GM23338 (cell line): ENCODE measurements at regions not wholly inside any gene's neighbourhood (a gene's known extent, or its start where the extent isn't known, plus 50 kb on each side); places are given as distances from the start of the nearest gene placed in this dataset.

Experiments used
- ATAC-seq: fragments of 200-7000 bp; cut with Tn5 transposase; 3 replicates; pipeline ENCODE4 v1.9.1; 2020
- DNase-seq: peaks from one replicate; pipeline ENCODE4 v3.0.0-alpha.2; 2015; ENCODE audit warnings: low spot score
- H2AFZ ChIP-seq: fragments of 200-600 bp; sonication (generic); 2 replicates; pipeline ENCODE4 v1.8.0; 2016; ENCODE audit warnings: antibody characterized with exemption, mild to moderate bottlenecking, moderate library complexity
- H3F3A ChIP-seq: fragments of 200-600 bp; sonication (generic); replicated peaks from 2 replicates; pipeline ENCODE4 v1.8.0; 2017; ENCODE audit warnings: antibody characterized with exemption, mixed run types, low read depth
- H3K27ac ChIP-seq: fragments of 200-600 bp; sonication (generic); 2 replicates; pipeline ENCODE4 v1.6.1; 2016; ENCODE audit warnings: low read depth
- H3K27me3 ChIP-seq: fragments of 200-600 bp; sonication (generic); 2 replicates; pipeline ENCODE4 v1.8.0; 2016; ENCODE audit warnings: mild to moderate bottlenecking, mixed run types, moderate library complexity; ENCODE audit not compliant: insufficient read depth
- H3K36me3 ChIP-seq: fragments of 200-600 bp; sonication (generic); 2 replicates; pipeline ENCODE4 v1.8.0; 2016; ENCODE audit warnings: mild to moderate bottlenecking; ENCODE audit not compliant: insufficient read depth
- H3K4me1 ChIP-seq: fragments of 200-600 bp; sonication (generic); 2 replicates; pipeline ENCODE4 v1.8.0; 2016; ENCODE audit warnings: mild to moderate bottlenecking, moderate library complexity; ENCODE audit not compliant: insufficient read depth
- H3K4me2 ChIP-seq: fragments of 200-600 bp; sonication (generic); 2 replicates; pipeline ENCODE4 v1.7.1; 2017; ENCODE audit warnings: mixed run types
- H3K4me3 ChIP-seq: fragments of 200-600 bp; sonication (generic); 2 replicates; pipeline ENCODE4 v1.6.1; 2016; ENCODE audit warnings: mixed run types
- H3K79me2 ChIP-seq: fragments of 200-600 bp; sonication (generic); replicated peaks from 2 replicates; pipeline ENCODE4 v1.8.0; 2017; ENCODE audit warnings: mild to moderate bottlenecking; ENCODE audit not compliant: insufficient read depth
- H3K9me2 ChIP-seq: fragments of 200-600 bp; sonication (generic); 2 replicates; pipeline ENCODE4 v1.8.0; 2017; ENCODE audit not compliant: insufficient read depth
- H4K20me1 ChIP-seq: fragments of 200-600 bp; sonication (generic); replicated peaks from 2 replicates; pipeline ENCODE4 v1.8.0; 2017; ENCODE audit warnings: mild to moderate bottlenecking; ENCODE audit not compliant: insufficient read depth
- H3K27ac Mint-ChIP-seq: 2 replicates; pipeline ENCODE4 v1.8.0; 2020; ENCODE audit warnings: inconsistent platforms, mild to moderate bottlenecking, moderate library complexity, mixed read lengths
- H3K27me3 Mint-ChIP-seq: 3 replicates; pipeline ENCODE4 v1.8.0; 2022; ENCODE audit warnings: low read depth, mild to moderate bottlenecking, moderate library complexity, mixed read lengths, inconsistent platforms; ENCODE audit not compliant: insufficient read depth, poor library complexity
- H3K36me3 Mint-ChIP-seq: 3 replicates; pipeline ENCODE4 v1.8.0; 2021; ENCODE audit warnings: low read depth, mild to moderate bottlenecking, inconsistent platforms, moderate library complexity, mixed read lengths
- H3K4me1 Mint-ChIP-seq: 3 replicates; pipeline ENCODE4 v1.8.0; 2020; ENCODE audit warnings: mild to moderate bottlenecking, inconsistent platforms, mixed read lengths
- H3K4me3 Mint-ChIP-seq: 3 replicates; pipeline ENCODE4 v1.8.0; 2021; ENCODE audit warnings: moderate library complexity, mild to moderate bottlenecking, inconsistent platforms, mixed read lengths
- H3K9me3 Mint-ChIP-seq: 3 replicates; pipeline ENCODE4 v1.8.0; 2020; ENCODE audit warnings: moderate library complexity, mild to moderate bottlenecking, inconsistent platforms, mixed read lengths
- CREB1 ChIP-seq: fragments of 250-450 bp; sonication (Bioruptor Pico); IDR thresholded peaks from 2 replicates; pipeline ENCODE4 v1.5.0; 2020; ENCODE audit warnings: low read depth, mild to moderate bottlenecking, moderate library complexity
- EZH2 ChIP-seq: fragments of 200-600 bp; sonication (generic); IDR thresholded peaks from one replicate; pipeline ENCODE4 v1.8.0; 2017; ENCODE audit warnings: antibody characterized with exemption, mild to moderate bottlenecking, low read depth; ENCODE audit not compliant: unreplicated experiment
- EZH2phosphoT487 ChIP-seq: fragments of 200-600 bp; sonication (generic); IDR thresholded peaks from one replicate; pipeline ENCODE4 v1.8.1; 2018; ENCODE audit warnings: antibody characterized with exemption; ENCODE audit not compliant: unreplicated experiment
- JUNB ChIP-seq: IDR thresholded peaks from one replicate; pipeline ENCODE4 v1.6.1; 2016; ENCODE audit warnings: antibody characterized with exemption; ENCODE audit not compliant: unreplicated experiment
- NANOG ChIP-seq: IDR thresholded peaks from 2 replicates; pipeline ENCODE4 v1.6.1; 2016; ENCODE audit warnings: antibody characterized with exemption, borderline replicate concordance
- POLR2AphosphoS5 ChIP-seq: IDR thresholded peaks from 2 replicates; pipeline ENCODE4 v1.6.1; 2016; ENCODE audit warnings: antibody characterized with exemption, low read depth
- STAT1 ChIP-seq: IDR thresholded peaks from one replicate; pipeline ENCODE4 v1.6.1; 2016; ENCODE audit warnings: antibody characterized with exemption; ENCODE audit not compliant: unreplicated experiment
- ZNF114 ChIP-seq: fragments of 250-450 bp; sonication (Bioruptor Pico); IDR thresholded peaks from 2 replicates; pipeline ENCODE4 v1.5.0; 2020; ENCODE audit warnings: mild to moderate bottlenecking, moderate library complexity
- ZNF331 ChIP-seq: fragments of 250-450 bp; sonication (Bioruptor Pico); IDR thresholded peaks from 2 replicates; pipeline ENCODE4 v1.5.0; 2020; ENCODE audit warnings: low read depth, mild to moderate bottlenecking, moderate library complexity
- TF ChIP-seq, protein P1 (sequence below): IDR thresholded peaks from 2 replicates; pipeline ENCODE4 v1.6.1; 2016; ENCODE audit warnings: antibody characterized with exemption
- TF ChIP-seq, protein P2 (sequence below), 2 experiments: fragments of 200-600 bp in 1 of 2; sonication (generic) in 1 of 2; conservative IDR thresholded peaks; 2 replicates each; pipeline versions ENCODE4 v1.5.1 to v1.6.1; 2016 to 2017; ENCODE audit warnings: antibody characterized with exemption in 2 of 2, low read depth in 2 of 2, mild to moderate bottlenecking in 2 of 2, moderate library complexity in 1 of 2
- TF ChIP-seq, protein P3 (sequence below): fragments of 250-450 bp; sonication (Bioruptor Pico); IDR thresholded peaks from 2 replicates; pipeline ENCODE4 v1.5.0; 2020; ENCODE audit warnings: mild to moderate bottlenecking, moderate library complexity
- TF ChIP-seq, protein P4 (sequence below): IDR thresholded peaks from one replicate; pipeline ENCODE4 v1.6.1; 2018; ENCODE audit warnings: antibody characterized with exemption; ENCODE audit not compliant: unreplicated experiment

DNA sequence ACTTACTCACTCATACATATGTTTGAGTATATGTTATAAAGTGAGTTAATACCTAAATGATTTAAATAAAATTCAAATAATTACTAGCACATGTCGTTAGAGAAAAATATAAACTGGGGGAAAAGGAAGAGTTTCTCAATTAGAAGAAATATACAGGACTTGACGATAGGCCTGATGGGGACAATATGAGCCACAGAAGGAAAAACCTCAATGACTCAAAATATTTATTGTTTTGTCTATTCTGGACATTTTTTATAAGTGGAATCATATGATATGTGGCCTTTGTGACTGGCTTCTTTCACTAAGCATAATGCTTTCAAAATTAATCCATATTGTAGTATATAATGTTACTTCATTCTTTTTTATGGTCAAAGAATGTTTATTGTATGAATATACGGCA is 339.2 kb upstream of the PMFBP1 start:
- Histone ChIP-seq H3K27me3 (no peaks in the 10 kb centered on the region), H3K36me3 (no peaks in the 10 kb centered on the region), H3K4me2 (no peak overlapping the region), H3K27ac (no peak overlapping the region), H4K20me1 (no peaks in the 10 kb centered on the region), H3K79me2 (no peaks in the 10 kb centered on the region), H3K4me3 (no peak overlapping the region), H2AFZ (no peak overlapping the region), H3K4me1 (no peaks in the 10 kb centered on the region), H3K9me2 (no peaks in the 10 kb centered on the region), H3F3A (no peaks in the 10 kb centered on the region)
- H3K27ac Mint-ChIP-seq: no peak overlapping the region
- peaks cover 5% of the 10 kb centered on the region; the same call in 2 of the 3 replicates for H3K36me3 Mint-ChIP-seq
- no peaks in the 10 kb centered on the region for H3K4me1 Mint-ChIP-seq
- H3K27me3 Mint-ChIP-seq: no peaks in the 10 kb centered on the region
- no peak for DNase-seq
- H3K4me3 Mint-ChIP-seq: no peak overlapping the region
- no peaks in the 10 kb centered on the region; the same call in 2 of the 3 replicates for H3K9me3 Mint-ChIP-seq
- ATAC-seq: no peak
- no peak for TF ChIP-seq STAT1
- TF ChIP-seq ZNF114 (CRISPR knock-in tag): no peak
- TF ChIP-seq, protein P1, sequence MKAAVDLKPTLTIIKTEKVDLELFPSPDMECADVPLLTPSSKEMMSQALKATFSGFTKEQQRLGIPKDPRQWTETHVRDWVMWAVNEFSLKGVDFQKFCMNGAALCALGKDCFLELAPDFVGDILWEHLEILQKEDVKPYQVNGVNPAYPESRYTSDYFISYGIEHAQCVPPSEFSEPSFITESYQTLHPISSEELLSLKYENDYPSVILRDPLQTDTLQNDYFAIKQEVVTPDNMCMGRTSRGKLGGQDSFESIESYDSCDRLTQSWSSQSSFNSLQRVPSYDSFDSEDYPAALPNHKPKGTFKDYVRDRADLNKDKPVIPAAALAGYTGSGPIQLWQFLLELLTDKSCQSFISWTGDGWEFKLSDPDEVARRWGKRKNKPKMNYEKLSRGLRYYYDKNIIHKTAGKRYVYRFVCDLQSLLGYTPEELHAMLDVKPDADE: no peak
- no peak for TF ChIP-seq EZH2phosphoT487
- TF ChIP-seq, protein P2, sequence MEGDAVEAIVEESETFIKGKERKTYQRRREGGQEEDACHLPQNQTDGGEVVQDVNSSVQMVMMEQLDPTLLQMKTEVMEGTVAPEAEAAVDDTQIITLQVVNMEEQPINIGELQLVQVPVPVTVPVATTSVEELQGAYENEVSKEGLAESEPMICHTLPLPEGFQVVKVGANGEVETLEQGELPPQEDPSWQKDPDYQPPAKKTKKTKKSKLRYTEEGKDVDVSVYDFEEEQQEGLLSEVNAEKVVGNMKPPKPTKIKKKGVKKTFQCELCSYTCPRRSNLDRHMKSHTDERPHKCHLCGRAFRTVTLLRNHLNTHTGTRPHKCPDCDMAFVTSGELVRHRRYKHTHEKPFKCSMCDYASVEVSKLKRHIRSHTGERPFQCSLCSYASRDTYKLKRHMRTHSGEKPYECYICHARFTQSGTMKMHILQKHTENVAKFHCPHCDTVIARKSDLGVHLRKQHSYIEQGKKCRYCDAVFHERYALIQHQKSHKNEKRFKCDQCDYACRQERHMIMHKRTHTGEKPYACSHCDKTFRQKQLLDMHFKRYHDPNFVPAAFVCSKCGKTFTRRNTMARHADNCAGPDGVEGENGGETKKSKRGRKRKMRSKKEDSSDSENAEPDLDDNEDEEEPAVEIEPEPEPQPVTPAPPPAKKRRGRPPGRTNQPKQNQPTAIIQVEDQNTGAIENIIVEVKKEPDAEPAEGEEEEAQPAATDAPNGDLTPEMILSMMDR (conservative IDR thresholded peaks at IDR 0.05; ENCODE audit: low read depth in 2 of 2): no peak
- no peak for TF ChIP-seq ZNF331 (CRISPR knock-in tag)
- TF ChIP-seq, protein P3, sequence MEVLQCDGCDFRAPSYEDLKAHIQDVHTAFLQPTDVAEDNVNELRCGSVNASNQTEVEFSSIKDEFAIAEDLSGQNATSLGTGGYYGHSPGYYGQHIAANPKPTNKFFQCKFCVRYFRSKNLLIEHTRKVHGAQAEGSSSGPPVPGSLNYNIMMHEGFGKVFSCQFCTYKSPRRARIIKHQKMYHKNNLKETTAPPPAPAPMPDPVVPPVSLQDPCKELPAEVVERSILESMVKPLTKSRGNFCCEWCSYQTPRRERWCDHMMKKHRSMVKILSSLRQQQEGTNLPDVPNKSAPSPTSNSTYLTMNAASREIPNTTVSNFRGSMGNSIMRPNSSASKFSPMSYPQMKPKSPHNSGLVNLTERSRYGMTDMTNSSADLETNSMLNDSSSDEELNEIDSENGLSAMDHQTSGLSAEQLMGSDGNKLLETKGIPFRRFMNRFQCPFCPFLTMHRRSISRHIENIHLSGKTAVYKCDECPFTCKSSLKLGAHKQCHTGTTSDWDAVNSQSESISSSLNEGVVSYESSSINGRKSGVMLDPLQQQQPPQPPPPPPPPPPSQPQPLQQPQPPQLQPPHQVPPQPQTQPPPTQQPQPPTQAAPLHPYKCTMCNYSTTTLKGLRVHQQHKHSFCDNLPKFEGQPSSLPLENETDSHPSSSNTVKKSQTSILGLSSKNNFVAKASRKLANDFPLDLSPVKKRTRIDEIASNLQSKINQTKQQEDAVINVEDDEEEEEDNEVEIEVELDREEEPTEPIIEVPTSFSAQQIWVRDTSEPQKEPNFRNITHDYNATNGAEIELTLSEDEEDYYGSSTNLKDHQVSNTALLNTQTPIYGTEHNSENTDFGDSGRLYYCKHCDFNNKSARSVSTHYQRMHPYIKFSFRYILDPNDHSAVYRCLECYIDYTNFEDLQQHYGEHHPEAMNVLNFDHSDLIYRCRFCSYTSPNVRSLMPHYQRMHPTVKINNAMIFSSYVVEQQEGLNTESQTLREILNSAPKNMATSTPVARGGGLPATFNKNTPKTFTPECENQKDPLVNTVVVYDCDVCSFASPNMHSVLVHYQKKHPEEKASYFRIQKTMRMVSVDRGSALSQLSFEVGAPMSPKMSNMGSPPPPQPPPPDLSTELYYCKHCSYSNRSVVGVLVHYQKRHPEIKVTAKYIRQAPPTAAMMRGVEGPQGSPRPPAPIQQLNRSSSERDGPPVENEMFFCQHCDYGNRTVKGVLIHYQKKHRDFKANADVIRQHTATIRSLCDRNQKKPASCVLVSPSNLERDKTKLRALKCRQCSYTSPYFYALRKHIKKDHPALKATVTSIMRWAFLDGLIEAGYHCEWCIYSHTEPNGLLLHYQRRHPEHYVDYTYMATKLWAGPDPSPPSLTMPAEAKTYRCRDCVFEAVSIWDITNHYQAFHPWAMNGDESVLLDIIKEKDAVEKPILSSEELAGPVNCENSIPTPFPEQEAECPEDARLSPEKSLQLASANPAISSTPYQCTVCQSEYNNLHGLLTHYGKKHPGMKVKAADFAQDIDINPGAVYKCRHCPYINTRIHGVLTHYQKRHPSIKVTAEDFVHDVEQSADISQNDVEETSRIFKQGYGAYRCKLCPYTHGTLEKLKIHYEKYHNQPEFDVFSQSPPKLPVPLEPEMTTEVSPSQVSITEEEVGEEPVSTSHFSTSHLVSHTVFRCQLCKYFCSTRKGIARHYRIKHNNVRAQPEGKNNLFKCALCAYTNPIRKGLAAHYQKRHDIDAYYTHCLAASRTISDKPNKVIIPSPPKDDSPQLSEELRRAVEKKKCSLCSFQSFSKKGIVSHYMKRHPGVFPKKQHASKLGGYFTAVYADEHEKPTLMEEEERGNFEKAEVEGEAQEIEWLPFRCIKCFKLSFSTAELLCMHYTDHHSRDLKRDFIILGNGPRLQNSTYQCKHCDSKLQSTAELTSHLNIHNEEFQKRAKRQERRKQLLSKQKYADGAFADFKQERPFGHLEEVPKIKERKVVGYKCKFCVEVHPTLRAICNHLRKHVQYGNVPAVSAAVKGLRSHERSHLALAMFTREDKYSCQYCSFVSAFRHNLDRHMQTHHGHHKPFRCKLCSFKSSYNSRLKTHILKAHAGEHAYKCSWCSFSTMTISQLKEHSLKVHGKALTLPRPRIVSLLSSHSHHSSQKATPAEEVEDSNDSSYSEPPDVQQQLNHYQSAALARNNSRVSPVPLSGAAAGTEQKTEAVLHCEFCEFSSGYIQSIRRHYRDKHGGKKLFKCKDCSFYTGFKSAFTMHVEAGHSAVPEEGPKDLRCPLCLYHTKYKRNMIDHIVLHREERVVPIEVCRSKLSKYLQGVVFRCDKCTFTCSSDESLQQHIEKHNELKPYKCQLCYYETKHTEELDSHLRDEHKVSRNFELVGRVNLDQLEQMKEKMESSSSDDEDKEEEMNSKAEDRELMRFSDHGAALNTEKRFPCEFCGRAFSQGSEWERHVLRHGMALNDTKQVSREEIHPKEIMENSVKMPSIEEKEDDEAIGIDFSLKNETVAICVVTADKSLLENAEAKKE (CRISPR knock-in tag): no peak
- no peak for TF ChIP-seq POLR2AphosphoS5
- TF ChIP-seq JUNB: no peak
- no peak for TF ChIP-seq EZH2
- TF ChIP-seq CREB1 (CRISPR knock-in tag): no peak
- no peak for TF ChIP-seq NANOG
- TF ChIP-seq, protein P4, sequence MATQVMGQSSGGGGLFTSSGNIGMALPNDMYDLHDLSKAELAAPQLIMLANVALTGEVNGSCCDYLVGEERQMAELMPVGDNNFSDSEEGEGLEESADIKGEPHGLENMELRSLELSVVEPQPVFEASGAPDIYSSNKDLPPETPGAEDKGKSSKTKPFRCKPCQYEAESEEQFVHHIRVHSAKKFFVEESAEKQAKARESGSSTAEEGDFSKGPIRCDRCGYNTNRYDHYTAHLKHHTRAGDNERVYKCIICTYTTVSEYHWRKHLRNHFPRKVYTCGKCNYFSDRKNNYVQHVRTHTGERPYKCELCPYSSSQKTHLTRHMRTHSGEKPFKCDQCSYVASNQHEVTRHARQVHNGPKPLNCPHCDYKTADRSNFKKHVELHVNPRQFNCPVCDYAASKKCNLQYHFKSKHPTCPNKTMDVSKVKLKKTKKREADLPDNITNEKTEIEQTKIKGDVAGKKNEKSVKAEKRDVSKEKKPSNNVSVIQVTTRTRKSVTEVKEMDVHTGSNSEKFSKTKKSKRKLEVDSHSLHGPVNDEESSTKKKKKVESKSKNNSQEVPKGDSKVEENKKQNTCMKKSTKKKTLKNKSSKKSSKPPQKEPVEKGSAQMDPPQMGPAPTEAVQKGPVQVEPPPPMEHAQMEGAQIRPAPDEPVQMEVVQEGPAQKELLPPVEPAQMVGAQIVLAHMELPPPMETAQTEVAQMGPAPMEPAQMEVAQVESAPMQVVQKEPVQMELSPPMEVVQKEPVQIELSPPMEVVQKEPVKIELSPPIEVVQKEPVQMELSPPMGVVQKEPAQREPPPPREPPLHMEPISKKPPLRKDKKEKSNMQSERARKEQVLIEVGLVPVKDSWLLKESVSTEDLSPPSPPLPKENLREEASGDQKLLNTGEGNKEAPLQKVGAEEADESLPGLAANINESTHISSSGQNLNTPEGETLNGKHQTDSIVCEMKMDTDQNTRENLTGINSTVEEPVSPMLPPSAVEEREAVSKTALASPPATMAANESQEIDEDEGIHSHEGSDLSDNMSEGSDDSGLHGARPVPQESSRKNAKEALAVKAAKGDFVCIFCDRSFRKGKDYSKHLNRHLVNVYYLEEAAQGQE: no peak
